Neural cell (in vitro differentiated cells): ENCODE measurements at regions not wholly inside any gene's neighbourhood (a gene's known extent, or its start where the extent isn't known, plus 50 kb on each side); places are given as distances from the start of the nearest gene placed in this dataset.

ENCODE experiments used
- EP300 ChIP-seq: fragments of 450-650 bp; conservative IDR thresholded peaks from 2 replicates; pipeline ENCODE4 v1.6.1; 2014; ENCODE audit warnings: antibody characterized with exemption, mild to moderate bottlenecking, moderate library complexity; ENCODE audit not compliant: poor library complexity, severe bottlenecking
- MXI1 ChIP-seq: fragments of 450-650 bp; conservative IDR thresholded peaks from 2 replicates; pipeline ENCODE4 v1.6.1; 2014; ENCODE audit warnings: antibody characterized with exemption, mild to moderate bottlenecking; ENCODE audit not compliant: poor library complexity, severe bottlenecking
- POLR2AphosphoS5 ChIP-seq: IDR thresholded peaks from 2 replicates; pipeline ENCODE4 v1.6.1; 2012
- RAD21 ChIP-seq: fragments of 450-650 bp; conservative IDR thresholded peaks from 2 replicates; pipeline ENCODE4 v1.6.1; 2014; ENCODE audit warnings: antibody characterized with exemption, mild to moderate bottlenecking, moderate library complexity
- TAF1 ChIP-seq: IDR thresholded peaks from 2 replicates; pipeline ENCODE4 v1.6.1; 2012; ENCODE audit warnings: low read depth
- TF ChIP-seq, protein P1 (sequence below): fragments of 450-650 bp; IDR thresholded peaks from 2 replicates; pipeline ENCODE4 v1.5.1; 2014; ENCODE audit warnings: antibody characterized with exemption, mild to moderate bottlenecking, moderate library complexity; ENCODE audit not compliant: poor library complexity, severe bottlenecking
- TF ChIP-seq, protein P2 (sequence below): IDR thresholded peaks from 2 replicates; pipeline ENCODE4 v1.6.1; 2012; ENCODE audit warnings: borderline replicate concordance

- TF ChIP-seq, protein P1, sequence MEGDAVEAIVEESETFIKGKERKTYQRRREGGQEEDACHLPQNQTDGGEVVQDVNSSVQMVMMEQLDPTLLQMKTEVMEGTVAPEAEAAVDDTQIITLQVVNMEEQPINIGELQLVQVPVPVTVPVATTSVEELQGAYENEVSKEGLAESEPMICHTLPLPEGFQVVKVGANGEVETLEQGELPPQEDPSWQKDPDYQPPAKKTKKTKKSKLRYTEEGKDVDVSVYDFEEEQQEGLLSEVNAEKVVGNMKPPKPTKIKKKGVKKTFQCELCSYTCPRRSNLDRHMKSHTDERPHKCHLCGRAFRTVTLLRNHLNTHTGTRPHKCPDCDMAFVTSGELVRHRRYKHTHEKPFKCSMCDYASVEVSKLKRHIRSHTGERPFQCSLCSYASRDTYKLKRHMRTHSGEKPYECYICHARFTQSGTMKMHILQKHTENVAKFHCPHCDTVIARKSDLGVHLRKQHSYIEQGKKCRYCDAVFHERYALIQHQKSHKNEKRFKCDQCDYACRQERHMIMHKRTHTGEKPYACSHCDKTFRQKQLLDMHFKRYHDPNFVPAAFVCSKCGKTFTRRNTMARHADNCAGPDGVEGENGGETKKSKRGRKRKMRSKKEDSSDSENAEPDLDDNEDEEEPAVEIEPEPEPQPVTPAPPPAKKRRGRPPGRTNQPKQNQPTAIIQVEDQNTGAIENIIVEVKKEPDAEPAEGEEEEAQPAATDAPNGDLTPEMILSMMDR = no peak
- TF ChIP-seq, protein P2, sequence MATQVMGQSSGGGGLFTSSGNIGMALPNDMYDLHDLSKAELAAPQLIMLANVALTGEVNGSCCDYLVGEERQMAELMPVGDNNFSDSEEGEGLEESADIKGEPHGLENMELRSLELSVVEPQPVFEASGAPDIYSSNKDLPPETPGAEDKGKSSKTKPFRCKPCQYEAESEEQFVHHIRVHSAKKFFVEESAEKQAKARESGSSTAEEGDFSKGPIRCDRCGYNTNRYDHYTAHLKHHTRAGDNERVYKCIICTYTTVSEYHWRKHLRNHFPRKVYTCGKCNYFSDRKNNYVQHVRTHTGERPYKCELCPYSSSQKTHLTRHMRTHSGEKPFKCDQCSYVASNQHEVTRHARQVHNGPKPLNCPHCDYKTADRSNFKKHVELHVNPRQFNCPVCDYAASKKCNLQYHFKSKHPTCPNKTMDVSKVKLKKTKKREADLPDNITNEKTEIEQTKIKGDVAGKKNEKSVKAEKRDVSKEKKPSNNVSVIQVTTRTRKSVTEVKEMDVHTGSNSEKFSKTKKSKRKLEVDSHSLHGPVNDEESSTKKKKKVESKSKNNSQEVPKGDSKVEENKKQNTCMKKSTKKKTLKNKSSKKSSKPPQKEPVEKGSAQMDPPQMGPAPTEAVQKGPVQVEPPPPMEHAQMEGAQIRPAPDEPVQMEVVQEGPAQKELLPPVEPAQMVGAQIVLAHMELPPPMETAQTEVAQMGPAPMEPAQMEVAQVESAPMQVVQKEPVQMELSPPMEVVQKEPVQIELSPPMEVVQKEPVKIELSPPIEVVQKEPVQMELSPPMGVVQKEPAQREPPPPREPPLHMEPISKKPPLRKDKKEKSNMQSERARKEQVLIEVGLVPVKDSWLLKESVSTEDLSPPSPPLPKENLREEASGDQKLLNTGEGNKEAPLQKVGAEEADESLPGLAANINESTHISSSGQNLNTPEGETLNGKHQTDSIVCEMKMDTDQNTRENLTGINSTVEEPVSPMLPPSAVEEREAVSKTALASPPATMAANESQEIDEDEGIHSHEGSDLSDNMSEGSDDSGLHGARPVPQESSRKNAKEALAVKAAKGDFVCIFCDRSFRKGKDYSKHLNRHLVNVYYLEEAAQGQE = no peak
- no peak for TF ChIP-seq MXI1
- TF ChIP-seq RAD21 = no peak
- no peak for TF ChIP-seq EP300
- TF ChIP-seq POLR2AphosphoS5 = no peak
- TF ChIP-seq TAF1 = no peak
Observed at GRCh38 chrX:122252454-122252853, 931.6 kb upstream of the GRIA3 start.
